T-cell (primary cell): ENCODE measurements at regions not wholly inside any gene's neighbourhood (a gene's known extent, or its start where the extent isn't known, plus 50 kb on each side); places are given as distances from the start of the nearest gene placed in this dataset.

Experiments
- ATAC-seq, 4 experiments: fragments of 200-7000 bp in 3 of 4; fragments of 150-1000 bp in 1 of 4; cut with Tn5 transposase; replicated peaks in 1 of 4; 1 replicate in 3 of 4; 2 replicates in 1 of 4; pipeline ENCODE4 v1.10.0; 2021; ENCODE audit warnings: moderate library complexity in 3 of 4, mild to moderate bottlenecking in 2 of 4, moderate number of reproducible peaks in 1 of 4
- CTCF ChIA-PET, 2 donors: fragments of 300-600 bp; sonication (Branson Sonifier 250); formaldehyde crosslinking; loops; one replicate each; lab custom pipeline; 2022; ENCODE audit warnings: antibody characterized with exemption in 2 of 2; lab: Charles Lee
- POLR2A ChIA-PET, 2 donors: fragments of 300-600 bp; sonication (Branson Sonifier 250); formaldehyde crosslinking; loops; one replicate each; lab custom pipeline; 2022; ENCODE audit warnings: antibody characterized with exemption in 2 of 2; lab: Charles Lee
- DNase-seq, 35 experiments: peaks; one replicate each; pipeline versions ENCODE4 v3.0.0 to v3.0.0-alpha.2; 2013 to 2023
- H3K27ac ChIP-seq: one replicate; pipeline ENCODE4 v1.5.1; 2013; ENCODE audit warnings: low read length
- H3K27me3 ChIP-seq, 2 experiments: replicated peaks in 1 of 2; 1 replicate in 1 of 2; 2 replicates in 1 of 2; pipeline versions ENCODE4 v1.6.1 to v1.7.0; 2013; ENCODE audit warnings: low read length in 1 of 2, mixed read lengths in 1 of 2; ENCODE audit not compliant: control insufficient read depth in 2 of 2, insufficient read depth in 2 of 2; ENCODE audit errors: extremely low read depth in 1 of 2
- H3K36me3 ChIP-seq, 2 donors: 1 replicate in 1 of 2; 2 replicates in 1 of 2; pipeline versions ENCODE4 v1.6.1 to v1.7.0; 2013; ENCODE audit warnings: low read length in 1 of 2; ENCODE audit not compliant: control insufficient read depth in 2 of 2, insufficient read depth in 1 of 2; ENCODE audit errors: extremely low read depth in 1 of 2
- H3K4me1 ChIP-seq, 2 experiments: 1 replicate in 1 of 2; 2 replicates in 1 of 2; pipeline versions ENCODE4 v1.6.1 to v1.7.0; 2013; ENCODE audit warnings: low read length in 2 of 2, mixed read lengths in 1 of 2; ENCODE audit not compliant: insufficient read depth in 2 of 2, control insufficient read depth in 1 of 2; ENCODE audit errors: extremely low read depth in 1 of 2
- H3K4me3 ChIP-seq, 2 donors: 1 replicate in 1 of 2; 2 replicates in 1 of 2; pipeline versions ENCODE4 v1.5.1 to v1.7.0; 2013; ENCODE audit warnings: mild to moderate bottlenecking in 2 of 2, low read length in 1 of 2, moderate library complexity in 1 of 2; ENCODE audit not compliant: control insufficient read depth in 1 of 2; ENCODE audit errors: extremely low read depth in 1 of 2
- H3K9me3 ChIP-seq: 2 replicates; pipeline ENCODE4 v1.7.0; 2013
- H3K27ac Mint-ChIP-seq, 2 donors: one replicate each; pipeline ENCODE4 v1.8.0; 2020 to 2021; ENCODE audit warnings: mild to moderate bottlenecking in 2 of 2, mixed read lengths in 2 of 2
- H3K27me3 Mint-ChIP-seq, 2 donors: one replicate each; pipeline ENCODE4 v1.8.0; 2021 to 2022; ENCODE audit warnings: mixed read lengths in 2 of 2
- H3K36me3 Mint-ChIP-seq: one replicate; pipeline ENCODE4 v1.8.0; 2021; ENCODE audit warnings: mixed read lengths
- H3K4me1 Mint-ChIP-seq, 3 donors: one replicate each; pipeline ENCODE4 v1.8.0; 2020 to 2022; ENCODE audit warnings: mixed read lengths in 3 of 3, mild to moderate bottlenecking in 1 of 3
- H3K4me3 Mint-ChIP-seq, 3 donors: one replicate each; pipeline ENCODE4 v1.8.0; 2020 to 2022; ENCODE audit warnings: mild to moderate bottlenecking in 3 of 3, mixed read lengths in 3 of 3, moderate library complexity in 3 of 3
- H3K9me3 Mint-ChIP-seq, 3 donors: one replicate each; pipeline ENCODE4 v1.8.0; 2020 to 2022; ENCODE audit warnings: mixed read lengths in 3 of 3
- WGBS: methylation state at CpG from one replicate; pipeline ENCODE4 v1.1.5; 2013; ENCODE audit warnings: missing lambda C conversion rate; ENCODE audit not compliant: insufficient coverage; 5-methylcytosine and 5-hydroxymethylcytosine counted together

DNA sequence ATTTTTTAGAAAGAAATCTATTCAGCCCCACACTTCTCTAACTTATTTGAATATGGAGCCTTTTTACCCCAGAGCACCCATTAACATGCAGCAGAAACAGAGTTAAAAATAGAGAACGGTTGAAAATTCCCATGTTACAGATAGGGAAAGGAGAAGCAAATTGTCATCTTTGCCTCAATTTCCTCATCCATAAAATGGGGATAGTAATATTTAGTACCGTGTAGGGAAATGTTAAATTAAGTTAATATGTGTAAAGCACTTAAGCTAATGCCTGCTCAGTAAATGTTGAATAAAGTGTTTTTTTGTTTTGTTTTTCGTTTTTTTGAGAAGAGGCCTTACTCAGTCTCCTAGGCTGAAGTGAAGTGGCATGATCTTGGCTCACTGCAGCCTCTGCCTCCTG lies 50.3 kb downstream of the NAV1 start:
- no CpG with 5 or more reads among the region's 3 CpGs for WGBS
- H3K9me3 Mint-ChIP-seq, result no peaks in the 10 kb centered on the region
- H3K27ac ChIP-seq, result no peak overlapping the region
- H3K4me1 ChIP-seq, result no peaks in the 10 kb centered on the region
- no peak overlapping the region for H3K4me3 ChIP-seq
- H3K27me3 ChIP-seq, result peaks cover 0 to 21% of the 10 kb centered on the region in 2 experiments
- DNase-seq (no peak), ATAC-seq (no peak)
- no peak overlapping the region for H3K4me3 Mint-ChIP-seq
- H3K9me3 ChIP-seq, result no peaks in the 10 kb centered on the region
- POLR2A ChIA-PET, result no interaction called here
- no peaks in the 10 kb centered on the region for H3K36me3 ChIP-seq
- H3K36me3 Mint-ChIP-seq, result no peaks in the 10 kb centered on the region
- H3K27me3 Mint-ChIP-seq, result peaks cover 2 to 9% of the 10 kb centered on the region in 2 donors
- no peaks in the 10 kb centered on the region for H3K4me1 Mint-ChIP-seq
- CTCF ChIA-PET, result no interaction called here
- no peak overlapping the region for H3K27ac Mint-ChIP-seq

DNA sequence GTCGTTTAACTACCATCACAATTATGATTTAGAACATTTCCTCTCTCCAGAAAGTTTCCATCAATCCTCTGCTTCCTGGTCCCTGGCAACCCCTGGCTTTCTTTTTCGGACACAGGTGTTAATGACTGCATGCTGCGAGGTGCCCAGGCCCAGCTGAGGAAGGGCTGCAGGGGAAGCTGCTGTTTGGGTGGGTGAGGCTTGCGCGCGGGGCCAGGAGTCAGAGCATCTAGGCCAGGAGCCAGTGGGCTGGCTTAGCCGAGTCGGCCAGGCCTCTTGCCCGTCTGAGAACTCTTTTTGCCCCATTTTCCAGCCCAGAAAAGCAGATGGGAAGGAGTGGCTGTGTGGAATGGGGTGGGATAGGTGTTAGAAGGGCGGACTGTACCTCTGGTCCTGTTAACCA lies 51.5 kb downstream of the NAV1 start:
- ATAC-seq (no peak), DNase-seq (no peak)
- WGBS, result 65% methylated on average over 4 of the region's 10 CpGs
- Mint-ChIP-seq H3K27ac (no peak overlapping the region), H3K4me3 (no peak overlapping the region), H3K9me3 (no peaks in the 10 kb centered on the region), H3K27me3 (peaks cover 4 to 9% of the 10 kb centered on the region in 2 donors), H3K4me1 (no peaks in the 10 kb centered on the region), H3K36me3 (no peaks in the 10 kb centered on the region)
- ChIA-PET CTCF (no interaction called here), POLR2A (no interaction called here)
- peaks cover 0 to 23% of the 10 kb centered on the region in 2 experiments for H3K27me3 ChIP-seq
- H3K4me1 ChIP-seq, result no peaks in the 10 kb centered on the region
- H3K9me3 ChIP-seq, result no peaks in the 10 kb centered on the region
- H3K36me3 ChIP-seq, result no peaks in the 10 kb centered on the region
- no peak overlapping the region for H3K4me3 ChIP-seq
- no peak overlapping the region for H3K27ac ChIP-seq

DNA sequence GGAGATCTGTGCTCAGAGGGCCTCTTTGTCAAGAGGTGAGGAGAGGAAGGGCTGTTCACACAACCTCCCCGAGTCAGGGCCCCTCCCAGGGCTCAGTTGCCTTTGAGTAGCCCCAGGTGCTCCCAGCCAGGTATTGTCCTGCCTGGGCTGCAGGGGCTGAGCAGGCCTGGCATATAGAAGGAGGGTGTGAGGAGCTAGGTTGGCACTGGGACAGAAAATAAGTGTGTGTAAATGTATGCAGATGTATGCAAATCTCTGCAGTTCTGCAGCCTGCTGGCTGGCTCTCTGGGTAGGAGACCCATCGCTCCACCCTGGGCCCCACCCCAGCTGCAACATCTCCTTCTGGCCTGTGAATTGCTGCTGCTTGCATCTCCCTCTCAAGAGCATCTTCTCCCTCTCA lies 52.4 kb downstream of the NAV1 start:
- Mint-ChIP-seq H3K9me3 (no peaks in the 10 kb centered on the region), H3K4me3 (no peak overlapping the region)
- CTCF ChIA-PET, result interaction anchor here in 1 of 2 donors (0.6 kb wide), 1 partner anchor 156 kb away, joined by 4 read pairs; no protein-coding TSS in a partner anchor

DNA sequence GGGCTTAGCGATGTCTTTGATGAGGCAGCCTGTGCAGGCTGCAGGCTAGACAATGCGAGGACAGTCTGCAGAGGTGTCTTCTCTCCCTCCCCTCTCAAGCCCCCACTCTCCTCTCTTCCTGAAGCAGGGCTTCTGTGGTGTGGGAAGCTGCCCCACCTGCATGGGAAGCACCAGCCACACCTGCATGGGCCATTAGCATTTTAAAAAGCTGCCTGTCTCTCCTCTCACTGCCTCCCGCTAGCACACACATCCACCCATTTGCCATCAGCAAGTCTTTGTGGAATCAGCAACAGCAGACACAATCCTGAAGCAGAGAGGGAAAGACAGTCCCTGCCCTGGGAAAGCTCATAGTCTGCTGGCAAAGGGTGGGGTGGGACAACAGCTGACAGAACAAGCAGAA lies 53.1 kb downstream of the NAV1 start:
- peaks cover 0 to 20% of the 10 kb centered on the region in 2 experiments for H3K27me3 ChIP-seq
- CTCF ChIA-PET, result interaction anchor here in 1 of 2 donors (0.6 kb wide), 1 partner anchor 157 kb away, joined by 4 read pairs; no protein-coding TSS in a partner anchor
- no peaks in the 10 kb centered on the region for H3K36me3 ChIP-seq
- POLR2A ChIA-PET, result interaction anchor here in 1 of 2 donors (0.5 kb wide), 1 partner anchor 10 kb away, joined by 3 read pairs; no protein-coding TSS in a partner anchor
- ATAC-seq (no peak), DNase-seq (no peak)
- no peaks in the 10 kb centered on the region for H3K36me3 Mint-ChIP-seq
- H3K9me3 Mint-ChIP-seq, result no peaks in the 10 kb centered on the region
- H3K27me3 Mint-ChIP-seq, result peaks cover 0 to 4% of the 10 kb centered on the region in 2 donors
- H3K4me1 Mint-ChIP-seq, result no peaks in the 10 kb centered on the region
- no peak overlapping the region for H3K4me3 Mint-ChIP-seq
- no peak overlapping the region for H3K27ac ChIP-seq
- no peak overlapping the region for H3K27ac Mint-ChIP-seq
- no peaks in the 10 kb centered on the region for H3K9me3 ChIP-seq
- no peaks in the 10 kb centered on the region for H3K4me1 ChIP-seq
- no CpG with 5 or more reads among the region's 3 CpGs for WGBS
- H3K4me3 ChIP-seq, result no peak overlapping the region

More for the DNA sequence above, 52.4 kb downstream of the NAV1 start:
- Histone ChIP-seq H3K36me3 (no peaks in the 10 kb centered on the region), H3K4me1 (no peaks in the 10 kb centered on the region), H3K27me3 (peaks cover 0 to 23% of the 10 kb centered on the region in 2 experiments), H3K9me3 (no peaks in the 10 kb centered on the region), H3K27ac (no peak overlapping the region), H3K4me3 (no peak overlapping the region)
- POLR2A ChIA-PET, result no interaction called here
- peaks cover 1 to 4% of the 10 kb centered on the region in 2 donors for H3K27me3 Mint-ChIP-seq
- no peaks in the 10 kb centered on the region for H3K36me3 Mint-ChIP-seq
- 80% methylated on average over 1 of the region's 2 CpGs for WGBS
- H3K4me1 Mint-ChIP-seq, result no peaks in the 10 kb centered on the region
- no peak for ATAC-seq
- DNase-seq, result no peak
- no peak overlapping the region for H3K27ac Mint-ChIP-seq

DNA sequence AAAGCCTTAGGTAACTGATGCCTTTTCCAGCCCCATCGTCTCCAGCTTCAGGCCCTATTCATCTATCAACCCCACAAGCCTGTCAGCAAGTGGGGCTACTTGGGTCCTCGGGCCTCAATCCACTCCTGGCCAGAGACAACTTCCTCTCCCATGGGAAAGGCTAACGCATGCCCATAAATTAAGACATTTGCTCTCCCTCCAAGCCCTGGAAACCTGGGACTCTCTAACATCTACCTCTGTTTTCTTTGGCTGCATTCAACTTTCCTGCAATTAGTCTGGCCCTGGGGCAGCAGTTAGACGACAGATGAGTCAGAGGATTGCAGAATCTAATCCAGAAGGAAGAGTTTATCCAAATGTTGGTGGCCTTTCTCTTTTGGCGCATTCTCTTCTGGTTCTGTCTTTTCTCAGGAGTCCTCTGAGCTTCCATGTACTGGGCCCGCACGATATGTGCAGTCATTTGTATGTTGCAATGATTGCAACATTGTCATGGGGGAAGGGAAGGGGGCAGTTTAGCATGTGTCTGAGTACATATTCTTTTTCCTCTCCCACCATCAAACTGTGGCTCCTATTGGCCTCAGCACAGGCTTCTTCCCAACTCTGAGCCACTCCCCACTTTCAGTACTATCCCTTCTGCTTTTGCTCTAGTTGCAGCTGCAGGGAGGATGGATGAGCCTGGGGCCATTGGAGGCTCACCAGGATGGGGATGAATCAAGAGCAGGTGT lies 54.4 kb downstream of the NAV1 start:
- Mint-ChIP-seq H3K27ac (no peak overlapping the region), H3K9me3 (no peaks in the 10 kb centered on the region), H3K4me1 (peaks cover 0 to 2% (median 0%) of the 10 kb centered on the region in 3 donors), H3K4me3 (no peak overlapping the region), H3K36me3 (no peaks in the 10 kb centered on the region), H3K27me3 (peaks cover 0 to 4% of the 10 kb centered on the region in 2 donors)
- WGBS, result 74% methylated on average over 4 of the region's 7 CpGs
- ChIA-PET CTCF (no interaction called here), POLR2A (no interaction called here)
- no peak for DNase-seq
- Histone ChIP-seq H3K27ac (no peak overlapping the region), H3K9me3 (no peaks in the 10 kb centered on the region), H3K27me3 (peaks cover 0 to 26% of the 10 kb centered on the region in 2 experiments), H3K4me3 (no peak overlapping the region), H3K4me1 (no peaks in the 10 kb centered on the region), H3K36me3 (no peaks in the 10 kb centered on the region)
- no peak for ATAC-seq

DNA sequence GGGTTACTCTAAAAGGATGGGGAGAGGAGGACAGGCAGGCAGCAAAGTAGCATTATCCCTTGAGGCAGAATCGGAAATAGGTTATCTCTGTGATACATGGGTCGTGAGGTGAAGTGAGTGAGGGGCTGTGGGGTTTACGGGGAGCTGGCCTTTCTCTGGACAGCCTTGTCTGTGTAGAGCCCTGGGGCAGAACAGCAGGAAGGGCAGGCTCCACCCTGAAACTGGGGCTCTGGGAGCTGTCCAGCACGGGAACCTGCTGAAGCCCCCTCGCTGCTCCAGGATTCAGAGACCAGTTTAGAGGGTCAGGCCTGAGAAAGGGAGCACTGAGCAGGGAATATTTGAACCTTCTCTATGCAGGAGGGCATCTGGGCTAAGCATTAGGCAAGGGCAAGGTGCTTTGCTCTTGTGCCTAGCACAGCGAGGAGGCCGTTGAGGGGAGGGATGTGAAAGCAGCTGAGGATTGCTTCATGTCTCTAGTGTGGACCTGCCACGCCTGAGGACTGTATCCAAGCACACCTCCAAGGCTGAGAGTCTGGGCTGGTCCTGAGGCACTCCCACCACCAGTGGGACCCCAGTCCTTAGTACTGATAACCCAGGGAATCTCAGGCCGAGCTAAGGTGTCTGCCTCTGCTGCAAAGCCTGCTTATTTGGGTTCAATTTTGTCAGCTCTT lies 55.8 kb downstream of the NAV1 start:
- Histone ChIP-seq H3K36me3 (no peaks in the 10 kb centered on the region), H3K9me3 (no peaks in the 10 kb centered on the region), H3K27me3 (peaks cover 0 to 26% of the 10 kb centered on the region in 2 experiments), H3K4me1 (no peaks in the 10 kb centered on the region), H3K4me3 (no peak overlapping the region), H3K27ac (no peak overlapping the region)
- peaks cover 0 to 4% of the 10 kb centered on the region in 2 donors for H3K27me3 Mint-ChIP-seq
- CTCF ChIA-PET, result no interaction called here
- H3K27ac Mint-ChIP-seq, result no peak overlapping the region
- POLR2A ChIA-PET, result no interaction called here
- H3K36me3 Mint-ChIP-seq, result no peaks in the 10 kb centered on the region
- DNase-seq (no peak), ATAC-seq (no peak)
- peaks cover 0 to 2% (median 0%) of the 10 kb centered on the region in 3 donors for H3K4me1 Mint-ChIP-seq
- no peak overlapping the region for H3K4me3 Mint-ChIP-seq
- WGBS, result 83% methylated on average over 6 of the region's 9 CpGs
- no peaks in the 10 kb centered on the region for H3K9me3 Mint-ChIP-seq
